H1 (cell line): ENCODE measurements at regions not wholly inside any gene's neighbourhood (a gene's known extent, or its start where the extent isn't known, plus 50 kb on each side); places are given as distances from the start of the nearest gene placed in this dataset.

Experiments
- CTCF ChIA-PET: fragments of 300-600 bp; sonication (Branson Sonifier 250); formaldehyde crosslinking; loops from one replicate; lab custom pipeline; 2021; ENCODE audit not compliant: partially characterized antibody; lab: Charles Lee
- POLR2A ChIA-PET: fragments of 300-600 bp; sonication (Branson Sonifier 250); formaldehyde crosslinking; loops from one replicate; lab custom pipeline; 2021; ENCODE audit warnings: inconsistent platforms; ENCODE audit not compliant: partially characterized antibody; lab: Charles Lee
- DNase-seq, 2 experiments: peaks; one replicate each; pipeline versions ENCODE4 v3.0.0 to v3.0.0-alpha.2; 2010 to 2022; ENCODE audit warnings: low spot score in 2 of 2, low read depth in 1 of 2, mixed read lengths in 1 of 2
- FAIRE-seq: peaks from 2 replicates; lab custom pipeline; 2011; peaks lifted over from hg19 to GRCh38; lab: Jason Lieb, UNC
- H2AFZ ChIP-seq: 2 replicates; pipeline ENCODE4 v1.8.1; 2012; ENCODE audit warnings: low read length, inconsistent platforms
- H2AK5ac ChIP-seq: 2 replicates; pipeline ENCODE4 v1.6.1; 2013; ENCODE audit warnings: low read depth, low read length
- H2BK120ac ChIP-seq: replicated peaks from 2 replicates; pipeline ENCODE3; 2013; ENCODE audit warnings: low read depth, low read length, inconsistent platforms
- H2BK12ac ChIP-seq: 2 replicates; pipeline ENCODE4 v1.6.1; 2013; ENCODE audit warnings: low read depth, low read length
- H2BK15ac ChIP-seq: 2 replicates; pipeline ENCODE4 v1.6.1; 2013; ENCODE audit warnings: low read length
- H2BK20ac ChIP-seq: 2 replicates; pipeline ENCODE4 v1.6.1; 2013; ENCODE audit warnings: low read length
- H2BK5ac ChIP-seq: 2 replicates; pipeline ENCODE4 v1.6.1; 2013; ENCODE audit warnings: low read depth, low read length
- H3K14ac ChIP-seq: 2 replicates; pipeline ENCODE4 v1.6.1; 2013; ENCODE audit warnings: inconsistent platforms; ENCODE audit not compliant: insufficient read length
- H3K18ac ChIP-seq: 2 replicates; pipeline ENCODE4 v1.6.1; 2013; ENCODE audit warnings: low read length; ENCODE audit errors: extremely low read depth
- H3K23ac ChIP-seq: 2 replicates; pipeline ENCODE4 v1.6.1; 2013; ENCODE audit warnings: inconsistent platforms; ENCODE audit not compliant: insufficient read length
- H3K23me2 ChIP-seq: 2 replicates; pipeline ENCODE4 v1.6.1; 2013; ENCODE audit warnings: low read depth, low read length
- H3K27ac ChIP-seq: 2 replicates; pipeline ENCODE4 v1.6.1; 2011; ENCODE audit warnings: low read depth, low read length, inconsistent platforms
- H3K27me3 ChIP-seq, 4 experiments: replicated peaks in 1 of 4; 1 replicate in 1 of 4; 2 replicates in 3 of 4; pipeline versions ENCODE4 v1.6.1 to v1.8.1; 2011 to 2013; ENCODE audit warnings: low read length in 3 of 4, mild to moderate bottlenecking in 3 of 4, inconsistent platforms in 2 of 4, mixed read lengths in 2 of 4, moderate library complexity in 1 of 4; ENCODE audit not compliant: control insufficient read depth in 3 of 4, insufficient read depth in 3 of 4; ENCODE audit errors: extremely low read depth in 1 of 4
- H3K36me3 ChIP-seq, 4 experiments: 2 replicates each; pipeline versions ENCODE4 v1.6.1 to v1.8.1; 2011 to 2013; ENCODE audit warnings: mild to moderate bottlenecking in 4 of 4, low read length in 3 of 4, moderate library complexity in 2 of 4, control low read depth in 1 of 4, inconsistent platforms in 1 of 4; ENCODE audit not compliant: insufficient read depth in 4 of 4, control insufficient read depth in 2 of 4
- H3K4ac ChIP-seq: replicated peaks from 2 replicates; pipeline ENCODE3; 2013; ENCODE audit warnings: low read length, low read depth, mixed read lengths, inconsistent platforms; ENCODE audit not compliant: insufficient read length
- H3K4me1 ChIP-seq, 4 experiments: replicated peaks in 1 of 4; 1 replicate in 1 of 4; 2 replicates in 3 of 4; pipeline versions ENCODE4 v1.6.1 to v1.8.1; 2011 to 2013; ENCODE audit warnings: low read length in 3 of 4, inconsistent platforms in 2 of 4, mixed read lengths in 1 of 4; ENCODE audit not compliant: insufficient read depth in 4 of 4, control insufficient read depth in 3 of 4
- H3K4me2 ChIP-seq, 2 experiments: 2 replicates each; pipeline versions ENCODE4 v1.6.1 to v1.8.1; 2011 to 2013; ENCODE audit warnings: low read depth in 2 of 2, low read length in 2 of 2, control low read depth in 1 of 2, inconsistent platforms in 1 of 2, mild to moderate bottlenecking in 1 of 2; ENCODE audit not compliant: insufficient read depth in 1 of 2
- H3K4me3 ChIP-seq, 4 experiments: fragments of 200-600, 300-600 bp in 1 of 4; sonication (generic), shearing (Covaris generic), sonication (Bioruptor Twin) in 1 of 4; 2 replicates each; pipeline versions ENCODE4 v1.5.1 to v1.8.1; 2011 to 2016; ENCODE audit warnings: low read length in 4 of 4, low read depth in 3 of 4, control low read depth in 2 of 4, inconsistent platforms in 2 of 4, mild to moderate bottlenecking in 2 of 4, mixed read lengths in 1 of 4, moderate library complexity in 1 of 4; ENCODE audit not compliant: insufficient read depth in 2 of 4; ENCODE audit errors: extremely low read depth in 1 of 4
- H3K56ac ChIP-seq: replicated peaks from 2 replicates; pipeline ENCODE3; 2013; ENCODE audit warnings: low read depth, mild to moderate bottlenecking, mixed read lengths, low read length, inconsistent platforms; ENCODE audit not compliant: insufficient read length
- H3K79me1 ChIP-seq: 2 replicates; pipeline ENCODE4 v1.6.1; 2013; ENCODE audit warnings: low read depth, low read length, control low read depth
- H3K79me2 ChIP-seq, 2 experiments: 2 replicates each; pipeline versions ENCODE4 v1.6.1 to v1.8.1; 2012 to 2013; ENCODE audit warnings: low read length in 2 of 2, mild to moderate bottlenecking in 2 of 2, inconsistent platforms in 1 of 2; ENCODE audit not compliant: insufficient read depth in 2 of 2, control insufficient read depth in 1 of 2
- H3K9ac ChIP-seq, 4 experiments: replicated peaks in 1 of 4; 1 replicate in 1 of 4; 2 replicates in 3 of 4; pipeline versions ENCODE4 v1.6.1 to v1.8.1; 2011 to 2013; ENCODE audit warnings: low read depth in 3 of 4, low read length in 3 of 4, control low read depth in 2 of 4, mild to moderate bottlenecking in 2 of 4, moderate library complexity in 2 of 4, inconsistent platforms in 1 of 4; ENCODE audit errors: extremely low read depth in 1 of 4
- H3K9me3 ChIP-seq, 2 experiments: 2 replicates each; pipeline versions ENCODE4 v1.6.1 to v1.8.1; 2012 to 2013; ENCODE audit warnings: mild to moderate bottlenecking in 2 of 2, moderate library complexity in 2 of 2, control low read depth in 1 of 2, inconsistent platforms in 1 of 2, low read depth in 1 of 2, low read length in 1 of 2, mixed read lengths in 1 of 2; ENCODE audit not compliant: insufficient read depth in 2 of 2
- H4K20me1 ChIP-seq, 2 experiments: replicated peaks in 1 of 2; 2 replicates each; pipeline versions ENCODE3 to v1.8.1; 2011 to 2013; ENCODE audit warnings: inconsistent platforms in 2 of 2, low read length in 2 of 2, mild to moderate bottlenecking in 1 of 2; ENCODE audit not compliant: insufficient read depth in 2 of 2, control insufficient read depth in 1 of 2
- H4K5ac ChIP-seq: 2 replicates; pipeline ENCODE4 v1.6.1; 2013; ENCODE audit warnings: low read length, low read depth, mixed read lengths, inconsistent platforms; ENCODE audit not compliant: insufficient read length
- H4K8ac ChIP-seq: 2 replicates; pipeline ENCODE4 v1.8.0; 2013; ENCODE audit warnings: mild to moderate bottlenecking, moderate library complexity, low read length, inconsistent platforms; ENCODE audit not compliant: insufficient read depth; ENCODE audit errors: extremely low read depth
- H4K91ac ChIP-seq: replicated peaks from 2 replicates; pipeline ENCODE3; 2013; ENCODE audit warnings: low read length, mixed read lengths, inconsistent platforms; ENCODE audit not compliant: insufficient read length
- ATF2 ChIP-seq: IDR thresholded peaks from 2 replicates; pipeline ENCODE4 v1.6.1; 2012; ENCODE audit warnings: low read length, inconsistent platforms
- BACH1 ChIP-seq: IDR thresholded peaks from 2 replicates; pipeline ENCODE4 v1.6.1; 2012; ENCODE audit warnings: low read length, improper control_type of control experiment
- HDAC2 ChIP-seq, 2 experiments: fragments of 300-600 bp in 1 of 2; sonication (generic) in 1 of 2; IDR thresholded peaks; 2 replicates each; pipeline ENCODE4 v1.6.1; 2011 to 2012; ENCODE audit warnings: low read depth in 2 of 2, low read length in 2 of 2, mild to moderate bottlenecking in 2 of 2, moderate library complexity in 2 of 2, borderline replicate concordance in 1 of 2, inconsistent platforms in 1 of 2
- KDM1A ChIP-seq: fragments of 200-600, 300-600 bp; sonication (generic); IDR thresholded peaks from 2 replicates; pipeline ENCODE4 v1.7.1; 2016; ENCODE audit warnings: mild to moderate bottlenecking, low read length, borderline replicate concordance
- NANOG ChIP-seq: IDR thresholded peaks from 2 replicates; pipeline ENCODE4 v1.6.1; 2011; ENCODE audit warnings: low read length, low read depth, mild to moderate bottlenecking, inconsistent platforms; ENCODE audit not compliant: insufficient read depth, poor library complexity, severe bottlenecking
- RNF2 ChIP-seq: fragments of 200-900, 300-1000 bp; sonication (generic); IDR thresholded peaks from 2 replicates; pipeline ENCODE4 v1.7.1; 2016; ENCODE audit warnings: borderline replicate concordance, low read depth, mild to moderate bottlenecking, antibody characterized with exemption, low read length; ENCODE audit not compliant: poor library complexity, severe bottlenecking; ENCODE audit errors: missing control alignments
- SP2 ChIP-seq: IDR thresholded peaks from 2 replicates; pipeline ENCODE4 v1.6.1; 2012; ENCODE audit warnings: mild to moderate bottlenecking, low read length, inconsistent platforms
- SP4 ChIP-seq: IDR thresholded peaks from 2 replicates; pipeline ENCODE4 v1.6.1; 2012; ENCODE audit warnings: low read length, inconsistent platforms
- TAF1 ChIP-seq: IDR thresholded peaks from 2 replicates; pipeline ENCODE4 v1.6.1; 2011; ENCODE audit warnings: mild to moderate bottlenecking, low read depth, low read length
- TAF7 ChIP-seq: optimal IDR thresholded peaks from 2 replicates; pipeline ENCODE3; 2011; ENCODE audit warnings: low read depth, mild to moderate bottlenecking, inconsistent platforms, low read length, moderate library complexity, borderline replicate concordance
- TBP ChIP-seq: IDR thresholded peaks from 2 replicates; pipeline ENCODE4 v1.6.1; 2011; ENCODE audit warnings: low read depth, low read length, improper control_type of control experiment
- TCF12 ChIP-seq: IDR thresholded peaks from 2 replicates; pipeline ENCODE4 v1.6.1; 2011; ENCODE audit warnings: low read depth, mild to moderate bottlenecking, low read length
- TEAD4 ChIP-seq: IDR thresholded peaks from 2 replicates; pipeline ENCODE4 v1.6.1; 2012; ENCODE audit warnings: low read depth, low read length, inconsistent platforms, mixed read lengths
- WGBS, 2 experiments: shearing (Covaris generic) in 1 of 2; methylation state at CpG; one replicate each; pipeline versions ENCODE4 v1.1.6 to v1.1.7; 2013 to 2015; ENCODE audit warnings: low lambda C conversion rate in 2 of 2, mixed read lengths in 2 of 2, inconsistent platforms in 1 of 2, low coverage in 1 of 2, missing lambda C conversion rate in 1 of 2; ENCODE audit not compliant: insufficient replicate concordance in 2 of 2, insufficient coverage in 1 of 2, insufficient read length in 1 of 2; ENCODE audit errors: extremely low coverage in 1 of 2, missing lambda C conversion rate in 1 of 2; 5-methylcytosine and 5-hydroxymethylcytosine counted together

- no peak for FAIRE-seq
- H3K4me1 ChIP-seq, result no peaks in the 10 kb centered on the region
- no peak overlapping the region for H3K4ac ChIP-seq
- H3K18ac ChIP-seq, result no peak overlapping the region
- H3K4me3 ChIP-seq, result no peak overlapping the region
- no peak overlapping the region for H3K27ac ChIP-seq
- H3K14ac ChIP-seq, result no peak overlapping the region
- no peak overlapping the region for H4K91ac ChIP-seq
- no peaks in the 10 kb centered on the region for H3K36me3 ChIP-seq
- ChIA-PET CTCF (no interaction called here), POLR2A (no interaction called here)
- H3K23me2 ChIP-seq, result no peaks in the 10 kb centered on the region
- no peak overlapping the region for H4K5ac ChIP-seq
- H3K23ac ChIP-seq, result no peak overlapping the region
- no peak overlapping the region for H2AK5ac ChIP-seq
- no peaks in the 10 kb centered on the region for H3K79me2 ChIP-seq
- no peak overlapping the region for H2BK20ac ChIP-seq
- no peak overlapping the region for H2BK15ac ChIP-seq
- no peaks in the 10 kb centered on the region for H3K27me3 ChIP-seq
- H2BK12ac ChIP-seq, result no peak overlapping the region
- peaks cover 61 to 67% of the 10 kb centered on the region in 2 experiments for H3K9me3 ChIP-seq
- H2BK120ac ChIP-seq, result no peak overlapping the region
- no peak overlapping the region for H3K9ac ChIP-seq
- DNase-seq, result no peak
- no peak overlapping the region for H3K56ac ChIP-seq
- H3K4me2 ChIP-seq, result no peak overlapping the region
- no peak overlapping the region for H2BK5ac ChIP-seq
- H2AFZ ChIP-seq, result no peak overlapping the region
- H4K20me1 ChIP-seq, result no peaks in the 10 kb centered on the region
- no peaks in the 10 kb centered on the region for H3K79me1 ChIP-seq
- H4K8ac ChIP-seq, result no peak overlapping the region
- 60% methylated on average over 5 of the region's 5 CpGs; no CpG with 5 or more reads in 1 of the 2 experiments for WGBS, 2 experiments
- TF ChIP-seq NANOG (no peak), KDM1A (no peak), SP2 (no peak), TEAD4 (no peak), TAF1 (no peak), TCF12 (no peak), TBP (no peak), TAF7 (no peak), RNF2 (no peak), HDAC2 (IDR thresholded peaks at IDR 0.05; ENCODE audit: borderline replicate concordance in 1 of 2, low read depth in 2 of 2, low read length in 2 of 2) (no peak), SP4 (no peak), BACH1 (no peak), ATF2 (no peak)
Observed at GRCh38 chr18:72325307-72325706, 218.8 kb downstream of the CBLN2 start.
